Hematopoietic multipotent progenitor cell treated with erythropoietin and hydrocortisone succinate and interleukin-3 and kit ligand, for 8 days (in vitro differentiated cells): ENCODE measurements at regions not wholly inside any gene's neighbourhood (a gene's known extent, or its start where the extent isn't known, plus 50 kb on each side); places are given as distances from the start of the nearest gene placed in this dataset.
"Not testable (repeated sequence)": the region's sequence is repeated elsewhere in the genome, so short reads cannot be mapped to it uniquely, and the experiment has no call there.

Experiments used
- DNase-seq: peaks from one replicate; pipeline ENCODE4 v3.0.0-alpha.2; 2015

DNA sequence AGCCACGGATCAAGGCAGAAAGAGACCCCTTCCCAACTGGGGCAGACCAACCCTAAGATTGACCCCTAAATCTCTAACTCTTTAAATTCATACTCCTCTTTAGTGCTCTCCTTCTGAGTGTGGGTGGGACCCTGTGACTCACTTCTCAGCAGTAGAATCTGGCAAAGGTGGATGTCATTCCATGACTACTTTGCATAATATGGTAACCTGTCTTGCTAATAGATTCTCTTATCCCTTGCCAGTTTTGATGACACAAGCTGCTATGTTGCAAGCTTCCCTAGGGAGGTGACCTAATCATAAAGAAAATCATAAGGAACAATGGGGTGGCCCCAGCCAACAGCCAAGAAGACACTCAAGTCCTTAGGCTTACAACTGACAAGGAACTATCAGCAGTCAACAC is 155.4 kb upstream of the VWC2 start:
- no peak for DNase-seq

GRCh38 chr7:49623943-49624342 is 149.5 kb upstream of the VWC2 start:
- no peak for DNase-seq

- no peak for DNase-seq
These were observed 148.8 kb upstream of the VWC2 start for GRCh38 chr7:49624611-49625010.

DNA sequence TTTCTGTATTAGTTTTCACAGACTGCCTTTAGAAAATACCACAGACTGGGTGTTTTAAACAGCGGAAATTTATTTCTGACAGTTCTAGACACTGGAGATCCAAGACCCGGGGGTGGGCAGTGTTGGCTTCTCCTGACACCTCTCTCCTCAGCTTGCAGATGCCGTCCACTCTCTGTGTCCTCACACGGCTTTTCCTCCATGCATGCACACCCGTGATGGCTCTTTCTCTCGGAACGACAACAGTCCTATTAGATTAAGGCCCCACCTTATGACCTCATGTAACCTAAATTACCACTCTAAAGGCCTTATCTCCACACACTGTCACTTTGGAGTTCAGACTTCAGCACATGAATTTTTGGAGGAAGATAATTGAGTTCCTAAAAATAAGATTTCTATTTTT is 142.9 kb upstream of the VWC2 start:
- no peak for DNase-seq

DNA sequence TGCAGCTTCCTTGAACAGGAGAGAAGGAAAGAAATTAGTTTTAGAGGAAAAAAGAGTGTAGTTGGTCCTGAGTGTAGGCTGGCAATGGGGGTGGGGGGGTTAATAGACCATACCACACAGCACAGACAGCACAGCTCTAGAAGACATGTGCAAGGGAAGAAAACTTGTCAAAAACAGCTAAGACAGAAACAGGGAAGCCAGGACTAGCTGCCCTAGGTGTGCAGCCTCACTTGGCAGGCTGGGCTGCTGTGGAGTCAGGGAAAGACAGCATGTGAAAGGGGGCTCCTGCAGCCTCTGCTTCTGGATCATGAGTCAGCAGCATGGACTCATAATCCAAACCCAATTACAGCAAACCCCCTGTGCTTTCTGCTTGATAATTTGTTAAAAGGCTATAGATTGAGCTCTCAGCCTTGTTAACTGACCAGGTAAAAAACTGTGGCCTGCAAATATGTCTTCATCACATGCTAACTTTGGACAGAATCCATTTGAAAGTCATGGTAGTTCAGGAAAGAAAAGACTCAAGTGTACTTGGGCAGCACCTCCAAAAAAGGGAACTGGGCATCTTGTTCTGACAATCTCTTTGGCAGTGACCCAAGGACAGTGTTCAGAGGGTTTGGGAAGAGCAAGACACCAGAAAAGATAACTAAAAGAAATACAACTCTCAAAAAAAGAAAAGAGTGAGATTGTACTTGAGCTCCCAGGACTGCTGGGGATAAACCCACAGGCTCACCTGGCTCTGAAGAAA is 142.2 kb upstream of the VWC2 start:
- no peak for DNase-seq

DNA sequence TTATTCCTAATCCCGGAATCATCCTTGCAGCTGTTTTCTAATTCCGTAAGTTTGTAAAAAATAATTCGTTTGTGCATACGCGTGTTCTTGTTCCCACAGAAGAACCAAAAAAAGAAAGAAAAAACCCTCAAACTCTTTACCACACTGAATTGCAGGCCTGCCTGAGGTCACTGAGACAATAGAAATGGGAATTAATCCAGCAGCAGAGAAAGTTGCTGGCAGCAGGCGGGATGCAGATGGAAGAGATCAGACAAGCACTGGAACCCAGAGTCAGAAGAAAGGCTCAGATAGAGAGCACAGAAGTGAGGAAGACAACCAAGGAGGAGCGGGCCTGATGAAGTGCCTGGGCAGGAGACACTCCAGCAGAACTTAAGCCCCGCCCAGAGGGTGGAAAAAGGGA is 141.5 kb upstream of the VWC2 start:
- DNase-seq: no peak

- no peak for DNase-seq
These were observed 137.6 kb upstream of the VWC2 start for GRCh38 chr7:49635800-49636199.

GRCh38 chr7:49636400-49636799 is 137.0 kb upstream of the VWC2 start:
- DNase-seq: no peak

- no peak for DNase-seq
These were observed 135.3 kb upstream of the VWC2 start for GRCh38 chr7:49638166-49638565.

- no peak for DNase-seq
These were observed 134.3 kb upstream of the VWC2 start for GRCh38 chr7:49639068-49639593.

- no peak for DNase-seq
These were observed 133.6 kb upstream of the VWC2 start for GRCh38 chr7:49639808-49640207.

DNA sequence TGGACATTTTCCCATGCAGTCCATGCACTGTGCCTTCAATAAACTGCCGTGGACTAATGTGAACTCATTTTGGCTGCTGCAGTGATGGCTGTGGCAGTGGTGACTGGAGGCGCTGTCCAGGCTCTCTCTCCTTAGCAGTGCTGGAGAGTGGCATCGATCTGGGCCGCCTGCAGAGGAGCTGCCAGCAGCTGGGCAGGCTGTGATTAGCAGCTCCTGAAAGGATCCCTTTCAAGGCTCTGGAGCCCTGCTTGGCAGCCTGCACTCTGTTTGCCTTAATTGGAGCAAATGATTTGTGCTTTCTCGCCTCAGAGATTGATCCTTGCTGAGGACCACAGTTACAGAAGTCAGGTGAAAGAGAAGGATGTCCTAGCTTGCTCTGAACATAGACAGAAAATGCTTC is 130.1 kb upstream of the VWC2 start:
- no peak for DNase-seq

- DNase-seq: no peak
These were observed 129.7 kb upstream of the VWC2 start for GRCh38 chr7:49643736-49644135.

DNA sequence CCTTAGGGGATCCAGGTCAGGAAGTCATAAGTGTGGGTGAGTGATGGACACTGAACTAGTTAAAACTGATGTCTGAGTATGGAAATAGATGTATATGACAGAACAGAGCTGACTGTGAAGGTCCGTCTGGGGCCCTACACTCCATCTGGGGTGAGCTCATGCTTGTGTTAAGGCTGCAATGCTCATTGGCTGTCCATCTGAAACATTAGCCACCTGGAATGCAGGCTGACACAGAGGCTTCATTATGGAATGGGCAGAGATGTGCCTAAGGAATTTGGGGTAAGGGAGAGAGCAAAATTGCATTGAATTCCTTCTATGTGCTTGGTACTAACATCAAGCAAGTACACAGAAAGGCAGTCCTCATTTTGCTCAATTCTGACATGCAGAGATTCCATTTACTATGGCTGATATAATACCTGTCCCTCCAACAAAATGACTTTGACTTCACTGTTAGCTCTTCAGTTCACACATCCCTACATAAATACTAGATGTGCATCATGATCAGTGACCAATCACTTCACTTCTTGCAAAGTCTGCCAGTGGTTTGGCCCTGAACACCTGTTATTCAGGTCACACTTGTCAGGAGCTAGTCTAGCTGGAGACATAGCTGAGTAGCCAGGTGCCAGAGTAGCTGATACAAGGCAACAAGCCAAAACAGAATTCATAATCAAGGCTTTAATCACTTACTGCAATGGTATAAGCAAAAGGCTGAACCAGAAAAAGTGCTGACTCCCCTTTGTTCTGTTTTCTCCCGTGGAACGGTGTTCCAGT is 128.9 kb upstream of the VWC2 start:
- no peak for DNase-seq

DNA sequence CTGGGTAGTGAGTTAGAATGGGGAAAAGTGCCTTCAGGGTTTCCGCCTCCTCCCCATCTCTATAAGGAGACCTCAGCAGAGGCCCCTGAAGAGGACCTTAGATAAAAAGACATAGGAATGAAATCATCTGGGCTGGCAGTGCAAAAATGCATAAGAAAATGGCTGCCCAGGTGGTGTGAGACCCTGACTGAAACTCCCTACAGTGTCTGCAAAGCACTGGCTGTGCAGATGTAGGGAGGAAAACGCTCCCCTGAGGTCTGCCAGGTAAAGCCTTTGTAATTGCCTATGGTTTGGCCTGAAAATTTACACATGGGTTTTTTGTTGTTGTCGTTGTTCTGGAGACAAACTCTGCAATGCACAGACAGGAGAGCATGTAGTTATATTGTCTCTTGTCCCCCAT is 128.1 kb upstream of the VWC2 start:
- DNase-seq: no peak

DNA sequence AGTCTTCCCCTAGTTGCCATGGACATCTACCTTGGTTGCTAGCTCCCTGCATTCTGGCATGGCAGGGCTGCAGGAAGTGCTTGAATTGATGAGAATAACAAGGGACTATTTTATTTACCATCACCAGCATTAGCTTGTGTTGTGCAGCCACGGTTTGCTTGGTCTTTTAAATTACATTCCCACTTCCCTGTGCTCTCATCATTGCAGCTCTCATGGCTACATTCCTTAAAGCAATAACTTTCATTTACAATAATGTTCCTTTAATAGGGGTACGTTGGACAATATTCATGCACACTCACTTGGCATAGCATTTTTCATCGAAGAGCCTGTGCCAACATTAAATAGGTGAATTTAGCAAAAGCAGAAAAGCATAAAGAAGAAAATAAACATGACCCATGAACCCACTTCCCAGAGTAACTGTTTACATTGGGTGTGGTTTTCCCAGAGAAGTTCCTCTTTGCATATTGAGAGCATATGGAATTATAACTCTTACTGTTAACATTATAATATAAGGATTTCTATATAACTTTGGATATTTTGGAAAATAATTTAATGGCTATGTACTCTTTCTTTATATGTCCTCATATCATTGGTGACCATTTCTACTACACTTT is 113.2 kb upstream of the VWC2 start:
- no peak for DNase-seq

- DNase-seq: no peak
These were observed 112.5 kb upstream of the VWC2 start for GRCh38 chr7:49660976-49661375.

GRCh38 chr7:49665963-49666362 is 107.5 kb upstream of the VWC2 start:
- DNase-seq: not testable (repeated sequence)

GRCh38 chr7:49666764-49667163 is 106.7 kb upstream of the VWC2 start:
- no peak for DNase-seq

GRCh38 chr7:49669285-49669684 is 104.2 kb upstream of the VWC2 start:
- DNase-seq: no peak

DNA sequence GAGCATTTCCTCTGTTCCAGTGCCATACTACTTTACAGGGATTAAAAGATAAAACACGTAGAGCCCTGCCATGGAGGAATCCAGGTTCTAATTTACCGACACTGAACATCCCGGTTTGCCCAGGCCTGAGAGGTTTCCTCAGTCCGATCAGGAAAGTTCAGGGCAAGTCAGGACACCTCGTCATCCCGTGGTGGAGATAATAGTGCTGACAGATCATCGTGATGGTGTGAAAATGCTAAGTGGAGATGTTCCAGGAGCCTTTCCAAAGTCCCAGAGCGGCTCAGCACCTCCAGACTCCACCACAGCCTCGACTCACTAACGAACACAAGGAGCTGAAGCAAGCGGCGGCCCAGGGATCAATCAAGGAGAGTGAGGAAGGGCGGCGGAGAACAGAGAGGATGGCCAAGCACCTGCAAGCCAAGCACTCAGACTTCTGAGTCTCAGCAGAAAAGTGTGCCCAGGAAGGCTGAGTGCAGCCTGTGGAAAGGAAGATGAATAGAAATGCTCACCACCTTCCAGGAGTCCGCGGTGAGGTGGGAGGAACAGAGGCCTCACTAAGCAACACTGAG is 103.7 kb upstream of the VWC2 start:
- DNase-seq: no peak

DNA sequence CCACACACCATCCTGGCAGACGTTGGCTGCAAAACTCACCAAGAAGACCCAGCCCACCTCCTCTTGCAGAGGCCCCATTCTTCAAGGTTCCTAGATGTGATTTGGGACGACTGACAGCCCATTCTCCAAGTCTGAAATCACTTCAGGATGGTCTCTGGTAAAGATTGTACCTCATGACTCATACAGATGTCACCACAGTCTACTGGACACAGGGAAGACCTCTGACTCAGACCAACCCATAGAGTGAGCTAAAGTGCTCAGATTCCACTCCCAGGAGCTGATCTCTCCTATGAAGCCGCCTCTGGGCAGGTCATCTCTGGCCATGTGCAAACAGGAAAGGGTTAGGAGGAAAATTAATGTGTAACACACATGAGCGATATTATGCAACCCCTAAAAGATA is 102.4 kb upstream of the VWC2 start:
- no peak for DNase-seq

GRCh38 chr7:49692516-49692915 is 80.9 kb upstream of the VWC2 start:
- DNase-seq: no peak

DNA sequence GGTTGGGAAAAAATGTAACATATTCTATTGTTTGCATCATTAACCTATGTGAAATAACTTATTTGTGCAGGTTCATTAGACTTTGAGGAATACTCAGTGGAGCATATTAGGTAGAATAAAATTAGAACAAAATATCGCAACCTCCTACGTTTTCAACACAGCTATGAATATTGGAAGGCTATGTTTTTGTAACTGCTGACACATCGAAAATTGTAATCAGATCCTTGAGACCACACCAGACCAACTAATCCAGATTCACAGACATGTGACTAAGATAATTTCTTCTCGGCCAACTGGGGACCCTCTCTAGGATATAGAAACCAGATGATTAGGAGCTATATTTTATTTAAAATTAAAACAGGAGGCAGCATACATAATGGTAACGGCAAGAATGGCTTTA is 77.5 kb upstream of the VWC2 start:
- no peak for DNase-seq
